GM12891 (cell line): ENCODE measurements at regions not wholly inside any gene's neighbourhood (a gene's known extent, or its start where the extent isn't known, plus 50 kb on each side); places are given as distances from the start of the nearest gene placed in this dataset.

ENCODE experiments used
- PAX5 ChIP-seq: IDR thresholded peaks from 2 replicates; pipeline ENCODE4 v1.6.1; 2011; ENCODE audit warnings: low read length, moderate library complexity, mild to moderate bottlenecking; ENCODE audit not compliant: insufficient read depth, severe bottlenecking
- POLR2A ChIP-seq: IDR thresholded peaks from 2 replicates; pipeline ENCODE4 v1.6.1; 2011; ENCODE audit warnings: low read depth, low read length, control low read depth
- POLR2AphosphoS5 ChIP-seq: IDR thresholded peaks from 2 replicates; pipeline ENCODE4 v1.6.1; 2011; ENCODE audit warnings: low read depth, low read length, control low read depth
- POU2F2 ChIP-seq: IDR thresholded peaks from 2 replicates; pipeline ENCODE4 v1.6.1; 2011; ENCODE audit warnings: low read depth, mild to moderate bottlenecking, control low read depth, low read length, moderate library complexity
- SPI1 ChIP-seq: IDR thresholded peaks from 2 replicates; pipeline ENCODE4 v1.6.1; 2011; ENCODE audit warnings: low read depth, low read length, control low read depth
- TAF1 ChIP-seq: IDR thresholded peaks from 2 replicates; pipeline ENCODE4 v1.6.1; 2011; ENCODE audit warnings: low read depth, low read length, control low read depth

- TF ChIP-seq POLR2AphosphoS5 (no peak), TAF1 (no peak), SPI1 (no peak), PAX5 (no peak), POLR2A (no peak), POU2F2 (no peak)
Measured at GRCh38 chr5:86894056-86894455, 276.3 kb downstream of the COX7C start.
